ENCODE measurements at regions not wholly inside any gene's neighbourhood (a gene's known extent, or its start where the extent isn't known, plus 50 kb on each side); places are given as distances from the start of the nearest gene placed in this dataset.

GRCh38 chr20:40451552-40451951 is 237.5 kb downstream of the MAFB start:
- no peaks in the 10 kb centered on the region for H4K20me1 ChIP-seq (ENCODE audit: low read length)
- DNase-seq (no peak), ATAC-seq (no peak)
- H3K79me2 ChIP-seq (ENCODE audit: low read length), result no peaks in the 10 kb centered on the region
- H3K27me3 ChIP-seq (ENCODE audit: low read length), result no peaks in the 10 kb centered on the region
- no peak overlapping the region for H3K4me2 ChIP-seq (ENCODE audit: low read length)
- H3K9ac ChIP-seq (ENCODE audit: low read length), result no peak overlapping the region
- no peaks in the 10 kb centered on the region for H3K9me2 ChIP-seq (replicated peaks; ENCODE audit: low read length)
- H3K36me3 ChIP-seq (ENCODE audit: low read depth, low read length), result no peaks in the 10 kb centered on the region
- intact Hi-C loops (cut with micrococcal nuclease), result no loop called here
- POLR2A ChIA-PET (ENCODE audit: unreplicated experiment), result no interaction called here
- H3K9me3 ChIP-seq (ENCODE audit: low read length), result no peaks in the 10 kb centered on the region
- H3K4me1 ChIP-seq (ENCODE audit: insufficient read depth, low read length), result no peaks in the 10 kb centered on the region
- no peak overlapping the region for H3K27ac ChIP-seq (ENCODE audit: low read length)
- TF ChIP-seq CTCF (conservative IDR thresholded peaks at IDR 0.05; ENCODE audit: low read depth, low read length), result no peak
- TF ChIP-seq EZH2phosphoT487 (IDR thresholded peaks at IDR 0.05; ENCODE audit: borderline replicate concordance, low read length), result no peak
- TF ChIP-seq EZH2 (IDR thresholded peaks at IDR 0.05; ENCODE audit: low read length, unreplicated experiment), result no peak
- CTCF ChIA-PET, result no interaction called here
- H3K4me3 ChIP-seq (ENCODE audit: low read length), result no peak overlapping the region
- BruUV-seq (replicated peaks), result no TSS peak
- H2AFZ ChIP-seq (ENCODE audit: low read length), result no peak overlapping the region
- no peaks in the 10 kb centered on the region for H3F3A ChIP-seq (ENCODE audit: low read length, unreplicated experiment)

- DNase-seq (no peak), ATAC-seq (no peak)
- CTCF ChIA-PET, result no interaction called here
- Histone ChIP-seq H4K20me1 (ENCODE audit: low read length) (no peaks in the 10 kb centered on the region), H3K9me3 (ENCODE audit: low read length) (no peaks in the 10 kb centered on the region), H3K4me1 (ENCODE audit: insufficient read depth, low read length) (no peaks in the 10 kb centered on the region), H3K36me3 (ENCODE audit: low read depth, low read length) (no peaks in the 10 kb centered on the region), H3K9me2 (replicated peaks; ENCODE audit: low read length) (no peaks in the 10 kb centered on the region), H3K27ac (ENCODE audit: low read length) (no peak overlapping the region), H2AFZ (ENCODE audit: low read length) (no peak overlapping the region), H3F3A (ENCODE audit: low read length, unreplicated experiment) (no peaks in the 10 kb centered on the region), H3K4me3 (ENCODE audit: low read length) (no peak overlapping the region), H3K9ac (ENCODE audit: low read length) (no peak overlapping the region), H3K27me3 (ENCODE audit: low read length) (no peaks in the 10 kb centered on the region), H3K4me2 (ENCODE audit: low read length) (no peak overlapping the region), H3K79me2 (ENCODE audit: low read length) (no peaks in the 10 kb centered on the region)
- no peak for TF ChIP-seq CTCF (conservative IDR thresholded peaks at IDR 0.05; ENCODE audit: low read depth, low read length)
- no peak for TF ChIP-seq EZH2 (IDR thresholded peaks at IDR 0.05; ENCODE audit: low read length, unreplicated experiment)
- TF ChIP-seq EZH2phosphoT487 (IDR thresholded peaks at IDR 0.05; ENCODE audit: borderline replicate concordance, low read length), result no peak
- POLR2A ChIA-PET (ENCODE audit: unreplicated experiment), result no interaction called here
- intact Hi-C loops (cut with micrococcal nuclease), result no loop called here
- BruUV-seq (replicated peaks), result no TSS peak
Measured at GRCh38 chr20:40449974-40450616, 238.9 kb downstream of the MAFB start.

- ChIA-PET POLR2A (ENCODE audit: unreplicated experiment) (no interaction called here), CTCF (no interaction called here)
- ATAC-seq, result no peak
- Histone ChIP-seq H3K27ac (ENCODE audit: low read length) (no peak overlapping the region), H3K36me3 (ENCODE audit: low read depth, low read length) (no peaks in the 10 kb centered on the region), H3K27me3 (ENCODE audit: low read length) (no peaks in the 10 kb centered on the region), H3F3A (ENCODE audit: low read length, unreplicated experiment) (no peaks in the 10 kb centered on the region), H3K4me1 (ENCODE audit: insufficient read depth, low read length) (no peaks in the 10 kb centered on the region), H3K9ac (ENCODE audit: low read length) (no peak overlapping the region), H3K9me2 (replicated peaks; ENCODE audit: low read length) (no peaks in the 10 kb centered on the region), H4K20me1 (ENCODE audit: low read length) (no peaks in the 10 kb centered on the region), H3K4me3 (ENCODE audit: low read length) (no peak overlapping the region), H3K79me2 (ENCODE audit: low read length) (no peaks in the 10 kb centered on the region), H3K4me2 (ENCODE audit: low read length) (no peak overlapping the region), H3K9me3 (ENCODE audit: low read length) (no peaks in the 10 kb centered on the region), H2AFZ (ENCODE audit: low read length) (no peak overlapping the region)
- BruUV-seq (replicated peaks), result no TSS peak
- no peak for DNase-seq
- TF ChIP-seq CTCF (conservative IDR thresholded peaks at IDR 0.05; ENCODE audit: low read depth, low read length), result no peak
- no peak for TF ChIP-seq EZH2phosphoT487 (IDR thresholded peaks at IDR 0.05; ENCODE audit: borderline replicate concordance, low read length)
- TF ChIP-seq EZH2 (IDR thresholded peaks at IDR 0.05; ENCODE audit: low read length, unreplicated experiment), result no peak
- intact Hi-C loops (cut with micrococcal nuclease), result no loop called here
Measured at GRCh38 chr20:40449144-40449690, 239.8 kb downstream of the MAFB start.
